NCI-H1694 (cell line): ENCODE measurements at regions not wholly inside any gene's neighbourhood (a gene's known extent, or its start where the extent isn't known, plus 50 kb on each side); places are given as distances from the start of the nearest gene placed in this dataset.
A peak's percentile ranks its signal among the peaks of the same experiment; 100 is the strongest.
"Not testable (repeated sequence)": the region's sequence is repeated elsewhere in the genome, so short reads cannot be mapped to it uniquely, and the experiment has no call there.

Source experiments
- DNase-seq: peaks from one replicate; lab custom pipeline; 2025; lab: John Stamatoyannopoulos, UW

DNA sequence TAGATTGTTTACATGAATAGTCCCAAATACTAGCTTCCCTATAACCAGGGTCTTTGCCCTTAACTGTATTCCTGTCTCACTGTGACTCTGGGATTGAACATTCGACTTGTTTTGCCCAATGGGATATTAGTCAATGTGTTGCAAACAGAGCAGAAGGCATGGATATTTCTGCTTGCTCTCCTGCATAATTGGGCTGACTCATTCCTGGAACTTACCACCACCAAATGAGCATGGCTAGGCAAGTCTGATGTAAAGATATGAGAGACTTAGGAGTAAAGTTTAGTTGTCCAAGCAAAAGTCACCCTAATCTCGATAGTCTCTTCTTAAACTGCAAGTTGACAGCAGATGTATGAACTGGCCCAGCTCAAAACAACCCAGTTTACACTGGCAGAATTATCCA, 273.5 kb upstream of the CCNG1 start:
- DNase-seq = no peak

GRCh38 chr5:163165277-163165676, 272.1 kb upstream of the CCNG1 start:
- DNase-seq = no peak

DNA sequence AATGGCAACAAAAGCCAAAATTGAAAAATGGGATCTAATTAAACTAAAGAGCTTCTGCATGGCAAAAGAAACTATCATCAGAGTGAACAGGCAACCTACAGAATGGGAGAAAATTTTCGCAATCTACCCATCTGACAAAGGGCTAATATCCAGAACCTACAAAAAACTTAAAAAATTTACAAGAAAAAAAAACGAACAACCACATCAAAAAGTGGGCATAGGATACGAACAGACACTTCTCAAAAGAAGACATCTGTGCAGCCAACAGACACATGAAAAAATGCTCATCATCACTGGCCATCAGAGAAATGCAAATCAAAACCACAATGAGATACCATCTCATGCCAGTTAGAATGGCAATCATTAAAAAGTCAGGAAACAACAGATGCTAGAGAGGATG, 267.2 kb upstream of the CCNG1 start:
- not testable (repeated sequence) for DNase-seq

DNA sequence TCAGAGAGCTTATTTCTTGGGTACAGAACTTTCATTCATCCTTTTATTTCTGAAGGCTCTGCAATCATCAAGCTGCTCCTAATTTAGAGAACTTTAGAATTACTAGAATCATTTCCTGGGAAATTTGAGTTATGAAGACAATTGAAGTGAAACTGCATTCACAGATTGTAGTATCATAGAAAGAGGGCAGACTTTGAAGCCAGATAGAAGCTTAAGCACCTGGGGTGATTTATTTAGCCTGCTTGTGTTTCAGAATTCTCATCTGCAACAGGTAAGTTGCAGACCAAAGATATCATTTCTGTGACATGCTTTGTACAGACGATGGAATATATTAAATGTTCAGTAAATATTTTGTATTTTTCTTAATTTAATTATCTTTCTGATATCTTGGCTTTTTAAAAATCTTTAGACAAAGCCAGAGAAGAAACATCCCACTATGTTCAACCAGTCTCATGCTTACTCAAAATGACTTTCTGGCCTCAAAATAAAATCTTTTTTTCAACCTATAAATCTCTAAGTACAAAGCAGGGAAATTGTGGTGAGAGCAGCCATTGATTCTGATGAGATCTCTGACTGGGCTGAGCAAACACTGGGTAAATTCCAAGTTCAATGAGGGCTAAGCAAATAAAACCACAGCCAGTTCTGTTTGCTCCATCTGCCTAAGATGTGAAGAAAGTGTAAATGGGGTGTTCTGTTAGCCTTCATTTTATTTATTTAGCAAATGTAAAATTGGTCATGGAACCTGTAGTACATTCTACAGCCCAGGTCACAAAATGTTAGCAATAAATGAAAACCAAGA, 264.7 kb upstream of the CCNG1 start:
- no peak for DNase-seq

DNA sequence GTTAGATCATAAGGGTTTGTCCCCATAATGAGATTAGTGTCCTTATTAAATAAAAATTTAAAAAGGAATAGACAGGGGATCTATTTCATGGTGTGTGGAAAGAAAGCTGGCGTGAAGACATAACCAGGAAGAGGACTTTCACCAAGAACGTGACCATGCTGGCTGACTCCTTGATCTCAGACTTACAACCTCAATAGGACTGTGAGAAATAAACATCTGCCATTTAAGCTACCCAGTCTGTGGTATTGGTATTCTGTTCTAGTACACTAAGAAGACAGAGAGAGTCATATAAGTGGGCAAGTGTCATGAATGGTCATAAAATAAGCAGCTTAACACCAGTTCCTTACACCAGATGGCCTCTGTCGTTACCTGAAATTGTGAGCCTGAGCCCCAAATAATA, 259.4 kb upstream of the CCNG1 start:
- no peak for DNase-seq

GRCh38 chr5:163185315-163185714, 252.1 kb upstream of the CCNG1 start:
- no peak for DNase-seq

GRCh38 chr5:163189023-163189553, 248.3 kb upstream of the CCNG1 start:
- no peak for DNase-seq

- no peak for DNase-seq
Observed at GRCh38 chr5:163190283-163190682, 247.1 kb upstream of the CCNG1 start.

DNA sequence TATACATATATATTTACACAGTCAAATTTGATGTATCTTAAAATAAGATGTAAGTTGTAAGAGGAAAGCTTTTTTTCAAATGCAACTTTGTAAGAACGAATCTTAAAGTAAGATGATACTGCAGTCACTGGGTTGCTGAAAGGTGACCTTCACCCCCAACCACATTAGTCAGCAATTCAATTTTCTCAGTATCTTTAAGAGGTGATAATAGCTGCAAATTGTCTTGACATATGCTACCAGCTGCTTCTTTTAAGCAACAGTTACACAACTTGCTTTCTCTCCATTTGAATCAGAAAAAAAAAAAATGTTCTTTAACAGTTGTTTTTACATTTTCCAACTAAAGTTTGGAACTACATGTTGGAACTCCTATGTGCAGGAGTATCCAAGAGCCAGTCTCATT, 246.6 kb upstream of the CCNG1 start:
- DNase-seq = no peak

DNA sequence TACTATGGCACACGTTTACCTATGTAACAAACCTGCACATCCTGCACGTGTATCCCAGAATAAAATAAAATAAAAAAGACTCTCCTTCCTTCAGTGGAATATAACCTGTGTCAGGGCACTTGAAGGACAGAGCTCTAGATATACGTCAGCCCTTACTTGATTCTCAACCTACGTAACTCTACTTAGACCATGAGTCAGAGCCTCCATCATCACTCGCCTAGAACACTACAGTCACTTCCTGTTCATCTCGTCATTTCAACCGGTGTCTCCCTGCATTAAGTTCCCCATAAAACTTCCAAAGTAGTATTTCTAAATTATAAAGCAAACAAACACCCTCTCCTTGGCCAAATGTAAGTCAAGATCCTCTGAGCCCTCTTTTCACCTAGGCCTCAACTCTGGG, 243.5 kb upstream of the CCNG1 start:
- DNase-seq = no peak

- no peak for DNase-seq
Observed at GRCh38 chr5:163205645-163206044, 231.8 kb upstream of the CCNG1 start.

GRCh38 chr5:163221581-163221980, 215.8 kb upstream of the CCNG1 start:
- no peak for DNase-seq

DNA sequence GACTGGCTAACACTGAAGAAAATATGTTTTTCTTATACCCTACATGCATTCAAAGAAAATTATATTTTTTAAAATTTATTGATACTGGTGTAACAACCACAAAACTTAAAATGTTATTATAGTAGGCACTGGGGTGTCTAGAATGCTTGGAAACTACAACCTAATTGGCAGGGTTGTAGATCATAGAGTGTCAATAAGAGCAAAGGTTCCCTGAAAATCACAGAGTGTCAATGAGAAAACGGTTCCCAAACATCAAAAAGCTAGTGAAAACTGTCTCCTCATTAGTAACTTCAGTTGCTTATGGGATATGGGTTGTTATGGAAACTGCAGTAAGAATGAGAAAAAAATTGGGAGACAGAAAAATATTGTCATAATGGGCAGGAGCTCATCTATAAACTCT, 214.4 kb upstream of the CCNG1 start:
- no peak for DNase-seq

DNA sequence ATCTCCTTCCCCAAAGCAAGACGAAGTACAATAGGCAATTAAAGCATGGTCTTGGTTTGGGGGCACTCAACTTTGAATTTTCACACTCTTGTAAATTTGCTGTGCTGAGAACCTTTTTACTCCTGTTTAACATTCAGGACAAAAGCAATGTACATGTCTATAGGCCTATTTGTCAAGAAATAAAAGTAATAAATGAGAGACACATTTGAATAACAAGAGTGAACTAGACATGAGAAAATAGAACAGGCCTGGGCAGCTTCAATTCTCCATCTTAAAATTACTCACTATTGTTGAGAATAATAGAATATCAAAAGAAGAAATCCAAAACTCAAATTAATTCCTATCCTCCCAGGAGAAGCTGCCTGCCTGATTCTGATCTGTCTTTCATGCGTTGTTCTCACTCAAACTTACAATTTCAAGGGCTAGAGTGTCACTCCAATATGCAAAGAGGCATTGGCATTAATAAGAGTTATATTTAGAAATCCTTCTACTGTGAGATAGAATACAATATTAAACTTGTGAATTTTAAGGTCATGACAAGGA, 192.9 kb upstream of the CCNG1 start:
- no peak for DNase-seq

DNA sequence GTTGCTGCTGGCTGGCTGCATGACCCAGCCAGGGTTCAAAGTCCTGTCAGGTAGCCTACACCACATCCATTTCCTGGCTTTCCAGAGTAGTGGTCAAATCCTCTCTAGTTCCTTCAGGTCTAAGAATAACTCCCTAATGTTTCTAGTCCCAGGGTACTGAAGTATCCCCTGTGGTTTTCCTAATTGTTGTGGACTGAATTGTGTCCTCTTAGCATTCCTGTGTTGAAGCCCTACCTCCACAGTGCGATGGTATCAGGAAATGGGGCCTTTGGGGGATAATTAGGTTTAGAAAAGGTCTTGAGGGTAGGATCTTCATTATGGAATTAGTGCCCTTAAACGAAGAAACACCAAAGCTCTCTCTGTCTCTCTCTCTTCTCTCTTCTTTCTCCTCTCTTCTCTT, 191.8 kb upstream of the CCNG1 start:
- no peak for DNase-seq

DNA sequence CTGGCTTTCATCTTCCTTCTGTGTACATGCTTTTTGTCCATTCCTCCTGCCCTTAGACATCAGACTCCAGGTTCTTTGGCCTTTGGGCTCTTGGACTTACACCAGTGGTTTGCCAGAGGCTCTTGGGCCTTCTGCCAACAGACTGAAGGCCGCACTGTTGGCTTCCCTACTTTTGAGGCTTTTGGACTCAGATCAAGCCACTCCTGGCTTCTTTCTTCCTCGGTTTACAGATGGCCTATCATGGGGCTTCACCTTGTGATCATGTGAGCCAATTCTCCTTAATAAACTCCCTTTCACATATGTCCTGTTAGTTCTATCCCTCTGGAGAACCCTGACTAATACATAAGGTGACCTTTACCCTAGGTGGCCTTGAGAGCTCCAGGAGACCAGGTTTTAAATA, 189.1 kb upstream of the CCNG1 start:
- DNase-seq = no peak

DNA sequence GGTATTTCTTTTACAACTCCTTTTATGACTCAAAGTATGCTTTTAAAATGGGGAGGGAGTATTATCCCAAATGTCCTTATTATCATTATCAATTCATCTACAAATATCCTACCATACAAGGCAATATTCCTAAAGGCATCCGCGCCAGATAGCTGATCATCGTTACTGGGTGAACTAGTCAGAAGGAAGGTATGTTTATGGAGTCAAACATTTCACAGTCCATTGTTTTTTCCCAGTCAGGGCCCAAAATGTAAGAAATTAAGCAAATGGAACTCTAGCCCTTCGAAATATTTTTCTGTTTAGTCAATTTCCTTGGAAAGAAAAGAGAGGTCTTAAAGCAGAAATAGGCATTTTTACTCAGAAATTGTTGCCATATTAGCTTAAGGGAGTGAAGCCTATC, 188.5 kb upstream of the CCNG1 start:
- DNase-seq = no peak

- DNase-seq = peak; percentile 4
Observed at GRCh38 chr5:163252950-163253349, 184.4 kb upstream of the CCNG1 start.

DNA sequence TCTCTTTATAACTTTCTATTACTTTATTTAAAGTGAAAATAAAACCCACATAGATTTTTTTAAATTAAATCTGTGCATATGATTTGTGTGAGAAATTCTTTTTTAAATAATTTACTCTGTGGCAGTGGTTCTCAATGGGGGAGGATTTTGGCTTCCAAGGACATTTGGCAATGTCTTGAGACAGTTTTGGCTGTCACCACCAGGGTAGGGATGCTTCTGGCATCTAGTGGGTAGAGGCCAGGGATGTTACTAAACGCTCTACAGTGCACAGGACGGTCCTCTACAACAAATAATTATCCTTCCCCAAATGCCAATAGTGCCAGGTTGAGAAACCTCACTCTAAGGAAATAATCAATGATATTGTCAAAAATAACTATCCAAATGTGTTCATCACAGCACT, 177.9 kb upstream of the CCNG1 start:
- DNase-seq = no peak

DNA sequence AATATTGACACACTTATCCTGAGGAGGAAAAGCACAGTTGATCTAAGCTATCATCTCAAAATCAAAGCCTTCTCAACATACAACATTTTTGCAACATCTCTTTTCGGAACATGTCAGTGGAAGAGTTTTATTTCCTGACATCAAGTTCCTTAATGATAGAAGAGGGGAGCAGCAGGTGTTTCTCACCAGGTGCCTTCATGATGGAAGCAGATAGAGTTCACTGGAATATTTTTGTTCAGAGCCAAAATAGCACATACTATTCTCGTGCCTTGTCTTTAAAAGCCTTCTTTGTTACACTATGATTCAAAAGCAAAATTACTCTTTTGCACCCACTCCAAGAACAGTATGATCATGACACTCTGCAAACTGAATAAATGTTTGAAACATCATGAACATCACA, 176.9 kb upstream of the CCNG1 start:
- DNase-seq = no peak

- no peak for DNase-seq
Observed at GRCh38 chr5:163260961-163261360, 176.4 kb upstream of the CCNG1 start.

DNA sequence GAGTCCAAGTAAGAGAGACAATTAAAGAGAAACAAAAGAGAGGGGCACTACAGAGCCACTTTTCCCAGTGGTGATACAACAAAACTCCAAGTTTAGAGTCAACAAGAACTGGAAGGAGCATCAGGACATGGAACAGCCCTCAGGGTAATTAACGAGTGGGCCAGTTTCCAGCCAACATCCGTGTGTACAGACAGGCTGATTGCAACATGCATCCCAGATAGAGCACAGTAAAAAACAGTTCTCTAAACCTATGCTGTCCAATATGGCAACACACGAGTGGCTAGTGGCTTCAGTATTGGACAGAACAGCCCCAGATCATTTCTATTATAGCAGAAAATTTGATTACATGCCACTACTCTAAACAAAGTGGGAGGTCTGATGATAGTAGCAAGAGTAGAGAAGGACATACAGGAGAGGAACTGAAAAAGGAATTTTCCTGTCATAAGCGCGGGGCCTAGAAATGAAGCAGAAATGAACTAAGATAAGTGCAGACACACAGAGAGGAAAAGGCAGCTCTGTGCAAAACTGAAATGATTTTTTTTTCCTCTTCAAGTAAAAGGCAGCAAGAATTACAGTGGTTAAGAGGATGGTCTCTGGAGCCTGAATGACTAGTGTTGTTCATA, 175.6 kb upstream of the CCNG1 start:
- DNase-seq = no peak

- not testable (repeated sequence) for DNase-seq
Observed at GRCh38 chr5:163266249-163266648, 171.1 kb upstream of the CCNG1 start.
